ENCODE measurements at regions not wholly inside any gene's neighbourhood (a gene's known extent, or its start where the extent isn't known, plus 50 kb on each side); places are given as distances from the start of the nearest gene placed in this dataset.

- Histone ChIP-seq H3K4me3 (ENCODE audit: low read depth, low read length) (peak overlapping the region; percentile 1; the same call in 1 of the 2 replicates), H3K9ac (ENCODE audit: low read length) (peak overlapping the region; percentile 21), H3K36me3 (ENCODE audit: control insufficient read depth, insufficient read depth, low read length) (no peaks in the 10 kb centered on the region), H3K4me1 (ENCODE audit: control insufficient read depth, insufficient read depth, low read length) (peaks cover 35% of the 10 kb centered on the region), H3K27me3 (ENCODE audit: control insufficient read depth, insufficient read depth, low read length) (no peaks in the 10 kb centered on the region; the same call in 1 of the 2 replicates), H3K9me3 (ENCODE audit: control insufficient read depth, insufficient read depth, low read depth, low read length) (no peaks in the 10 kb centered on the region), H3K27ac (ENCODE audit: low read depth, low read length) (no peak overlapping the region)
Measured at GRCh38 chr6:90403489-90404381, 107.1 kb upstream of the BACH2 start.

GRCh38 chr6:90402831-90403192, 106.2 kb upstream of the BACH2 start:
- Histone ChIP-seq H3K36me3 (ENCODE audit: control insufficient read depth, insufficient read depth, low read length) (no peaks in the 10 kb centered on the region), H3K4me1 (ENCODE audit: control insufficient read depth, insufficient read depth, low read length) (peaks cover 39% of the 10 kb centered on the region), H3K9me3 (ENCODE audit: control insufficient read depth, insufficient read depth, low read depth, low read length) (no peaks in the 10 kb centered on the region), H3K27me3 (ENCODE audit: control insufficient read depth, insufficient read depth, low read length) (no peaks in the 10 kb centered on the region), H3K9ac (ENCODE audit: low read length) (no peak overlapping the region), H3K27ac (ENCODE audit: low read depth, low read length) (no peak overlapping the region), H3K4me3 (ENCODE audit: low read depth, low read length) (no peak overlapping the region)

DNA sequence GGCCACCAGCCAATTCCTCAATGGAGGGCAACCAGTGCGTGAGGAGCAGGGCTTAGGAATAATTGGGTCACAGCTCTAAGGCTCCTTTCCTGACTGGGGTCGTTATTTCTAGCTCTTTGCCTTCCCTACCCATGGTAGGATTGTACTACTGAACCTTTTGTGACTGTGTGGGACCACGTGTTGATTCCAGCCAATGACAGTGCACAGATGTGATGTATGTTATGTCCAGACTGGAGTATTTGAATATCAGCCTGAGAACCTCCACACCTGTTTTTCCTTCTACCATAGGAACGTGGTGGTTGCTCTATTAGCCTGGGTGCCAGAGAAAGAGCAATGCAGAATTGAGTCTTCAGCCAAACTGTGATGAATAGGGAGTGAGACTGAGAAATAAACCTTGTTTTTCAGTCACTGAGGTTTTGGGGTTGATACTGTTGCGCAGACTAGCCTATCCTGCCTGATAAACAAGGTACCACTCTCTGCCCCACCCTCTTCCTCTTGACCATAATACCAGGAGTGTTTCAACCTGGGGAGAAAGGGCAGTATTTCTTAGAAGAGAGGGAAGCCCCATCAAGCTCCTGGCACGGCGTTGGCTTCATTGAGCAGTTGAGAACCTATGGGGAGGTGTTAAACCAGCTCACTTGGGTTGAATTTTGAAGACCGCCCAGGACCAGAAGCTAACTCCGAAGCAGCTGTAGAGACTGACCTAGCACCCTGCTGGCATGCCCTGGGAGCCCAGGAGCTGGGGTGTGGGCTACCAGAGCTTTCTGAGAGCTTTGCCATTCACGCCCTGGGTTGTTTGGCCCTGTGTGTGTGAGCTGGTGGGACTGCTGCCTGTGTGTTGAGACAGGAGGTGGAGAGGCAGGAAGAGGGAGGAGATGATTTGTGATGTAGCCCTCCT, 105.5 kb upstream of the BACH2 start:
- Histone ChIP-seq H3K4me1 (ENCODE audit: control insufficient read depth, insufficient read depth, low read length) (peaks cover 43% of the 10 kb centered on the region), H3K27ac (ENCODE audit: low read depth, low read length) (no peak overlapping the region), H3K4me3 (ENCODE audit: low read depth, low read length) (no peak overlapping the region), H3K36me3 (ENCODE audit: control insufficient read depth, insufficient read depth, low read length) (no peaks in the 10 kb centered on the region), H3K9ac (ENCODE audit: low read length) (no peak overlapping the region), H3K9me3 (ENCODE audit: control insufficient read depth, insufficient read depth, low read depth, low read length) (no peaks in the 10 kb centered on the region), H3K27me3 (ENCODE audit: control insufficient read depth, insufficient read depth, low read length) (no peaks in the 10 kb centered on the region)

- no peaks in the 10 kb centered on the region for H3K36me3 ChIP-seq (ENCODE audit: control insufficient read depth, insufficient read depth, low read length)
- no peaks in the 10 kb centered on the region for H3K27me3 ChIP-seq (ENCODE audit: control insufficient read depth, insufficient read depth, low read length)
- H3K9ac ChIP-seq (ENCODE audit: low read length): no peak overlapping the region
- no peak overlapping the region for H3K27ac ChIP-seq (ENCODE audit: low read depth, low read length)
- no peaks in the 10 kb centered on the region for H3K9me3 ChIP-seq (ENCODE audit: control insufficient read depth, insufficient read depth, low read depth, low read length)
- H3K4me3 ChIP-seq (ENCODE audit: low read depth, low read length): no peak overlapping the region
- H3K4me1 ChIP-seq (ENCODE audit: control insufficient read depth, insufficient read depth, low read length): peaks cover 39% of the 10 kb centered on the region
Measured at GRCh38 chr6:90399970-90400369, 103.3 kb upstream of the BACH2 start.

- no peak overlapping the region for H3K9ac ChIP-seq (ENCODE audit: low read length)
- H3K4me1 ChIP-seq (ENCODE audit: control insufficient read depth, insufficient read depth, low read length): peaks cover 22% of the 10 kb centered on the region; the same call in 1 of the 2 replicates
- no peaks in the 10 kb centered on the region for H3K27me3 ChIP-seq (ENCODE audit: control insufficient read depth, insufficient read depth, low read length)
- H3K27ac ChIP-seq (ENCODE audit: low read depth, low read length): no peak overlapping the region; the same call in 1 of the 2 replicates
- H3K9me3 ChIP-seq (ENCODE audit: control insufficient read depth, insufficient read depth, low read depth, low read length): no peaks in the 10 kb centered on the region
- H3K4me3 ChIP-seq (ENCODE audit: low read depth, low read length): no peak overlapping the region
- H3K36me3 ChIP-seq (ENCODE audit: control insufficient read depth, insufficient read depth, low read length): no peaks in the 10 kb centered on the region
Measured at GRCh38 chr6:90397929-90398674, 101.5 kb upstream of the BACH2 start.

GRCh38 chr6:90397047-90397446, 100.4 kb upstream of the BACH2 start:
- H3K4me1 ChIP-seq (ENCODE audit: control insufficient read depth, insufficient read depth, low read length): peaks cover 16% of the 10 kb centered on the region; the same call in 1 of the 2 replicates
- H3K36me3 ChIP-seq (ENCODE audit: control insufficient read depth, insufficient read depth, low read length): no peaks in the 10 kb centered on the region
- H3K27me3 ChIP-seq (ENCODE audit: control insufficient read depth, insufficient read depth, low read length): no peaks in the 10 kb centered on the region
- H3K9ac ChIP-seq (ENCODE audit: low read length): no peak overlapping the region
- no peaks in the 10 kb centered on the region for H3K9me3 ChIP-seq (ENCODE audit: control insufficient read depth, insufficient read depth, low read depth, low read length)
- no peak overlapping the region for H3K4me3 ChIP-seq (ENCODE audit: low read depth, low read length)
- no peak overlapping the region for H3K27ac ChIP-seq (ENCODE audit: low read depth, low read length)

- Histone ChIP-seq H3K9ac (ENCODE audit: low read length) (no peak overlapping the region), H3K36me3 (ENCODE audit: control insufficient read depth, insufficient read depth, low read length) (no peaks in the 10 kb centered on the region), H3K9me3 (ENCODE audit: control insufficient read depth, insufficient read depth, low read depth, low read length) (no peaks in the 10 kb centered on the region), H3K27ac (ENCODE audit: low read depth, low read length) (no peak overlapping the region), H3K4me3 (ENCODE audit: low read depth, low read length) (no peak overlapping the region), H3K4me1 (ENCODE audit: control insufficient read depth, insufficient read depth, low read length) (peaks cover 21% of the 10 kb centered on the region), H3K27me3 (ENCODE audit: control insufficient read depth, insufficient read depth, low read length) (no peaks in the 10 kb centered on the region)
Measured at GRCh38 chr6:90393232-90393884, 96.7 kb upstream of the BACH2 start.

DNA sequence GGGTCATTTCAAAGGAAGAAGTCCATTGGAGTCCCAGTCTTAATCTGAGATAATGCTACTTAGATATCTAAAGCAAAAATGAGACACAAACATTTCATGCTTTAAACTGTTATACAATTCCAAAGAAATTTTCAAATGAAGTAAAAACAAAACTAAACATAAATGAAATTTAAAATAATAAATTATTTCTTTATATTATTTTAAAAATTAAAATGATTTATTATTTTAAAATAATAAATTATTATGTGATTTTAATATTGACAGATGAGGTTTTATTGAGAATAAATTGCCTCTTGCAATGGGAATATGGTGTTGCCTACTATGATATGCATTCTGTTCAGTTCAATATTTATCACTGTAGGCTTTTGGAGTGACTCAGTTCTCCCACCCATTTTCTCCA, 93.7 kb upstream of the BACH2 start:
- Histone ChIP-seq H3K27me3 (ENCODE audit: control insufficient read depth, insufficient read depth, low read length) (no peaks in the 10 kb centered on the region), H3K9me3 (ENCODE audit: control insufficient read depth, insufficient read depth, low read depth, low read length) (no peaks in the 10 kb centered on the region), H3K9ac (ENCODE audit: low read length) (no peak overlapping the region), H3K36me3 (ENCODE audit: control insufficient read depth, insufficient read depth, low read length) (no peaks in the 10 kb centered on the region), H3K4me1 (ENCODE audit: control insufficient read depth, insufficient read depth, low read length) (peaks cover 29% of the 10 kb centered on the region), H3K27ac (ENCODE audit: low read depth, low read length) (no peak overlapping the region), H3K4me3 (ENCODE audit: low read depth, low read length) (no peak overlapping the region)

- peaks cover 36% of the 10 kb centered on the region for H3K4me1 ChIP-seq (ENCODE audit: control insufficient read depth, insufficient read depth, low read length)
- H3K27me3 ChIP-seq (ENCODE audit: control insufficient read depth, insufficient read depth, low read length): no peaks in the 10 kb centered on the region
- H3K9ac ChIP-seq (ENCODE audit: low read length): no peak overlapping the region
- no peak overlapping the region for H3K4me3 ChIP-seq (ENCODE audit: low read depth, low read length)
- H3K27ac ChIP-seq (ENCODE audit: low read depth, low read length): no peak overlapping the region
- no peaks in the 10 kb centered on the region for H3K9me3 ChIP-seq (ENCODE audit: control insufficient read depth, insufficient read depth, low read depth, low read length)
- H3K36me3 ChIP-seq (ENCODE audit: control insufficient read depth, insufficient read depth, low read length): no peaks in the 10 kb centered on the region
Measured at GRCh38 chr6:90388395-90388794, 91.8 kb upstream of the BACH2 start.

DNA sequence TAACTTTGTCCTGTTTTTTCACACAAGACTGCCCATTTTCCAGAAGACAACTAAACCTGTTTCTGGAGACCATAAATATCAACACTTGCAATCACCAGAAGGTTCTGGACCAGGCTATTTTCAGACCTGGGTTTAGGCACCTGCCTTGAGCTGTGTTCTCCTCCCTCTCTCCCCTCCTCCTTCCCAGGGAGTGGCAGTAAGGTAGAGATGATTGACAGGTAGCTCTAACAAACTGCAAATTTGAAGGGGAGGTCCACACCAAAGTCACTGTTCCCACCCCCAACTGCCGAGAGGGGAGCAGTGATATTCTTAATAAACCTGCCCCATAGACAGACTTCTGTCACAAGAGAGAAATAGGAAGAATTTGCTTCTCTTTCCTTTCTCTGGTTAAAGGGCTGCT, 91.2 kb upstream of the BACH2 start:
- H3K36me3 ChIP-seq (ENCODE audit: control insufficient read depth, insufficient read depth, low read length): no peaks in the 10 kb centered on the region
- no peak overlapping the region for H3K27ac ChIP-seq (ENCODE audit: low read depth, low read length)
- H3K4me3 ChIP-seq (ENCODE audit: low read depth, low read length): no peak overlapping the region
- no peak overlapping the region for H3K9ac ChIP-seq (ENCODE audit: low read length)
- peaks cover 38% of the 10 kb centered on the region for H3K4me1 ChIP-seq (ENCODE audit: control insufficient read depth, insufficient read depth, low read length)
- no peaks in the 10 kb centered on the region for H3K9me3 ChIP-seq (ENCODE audit: control insufficient read depth, insufficient read depth, low read depth, low read length)
- no peaks in the 10 kb centered on the region for H3K27me3 ChIP-seq (ENCODE audit: control insufficient read depth, insufficient read depth, low read length)
